Neural cell (in vitro differentiated cells): ENCODE measurements at regions not wholly inside any gene's neighbourhood (a gene's known extent, or its start where the extent isn't known, plus 50 kb on each side); places are given as distances from the start of the nearest gene placed in this dataset.
"Not testable (repeated sequence)": the region's sequence is repeated elsewhere in the genome, so short reads cannot be mapped to it uniquely, and the experiment has no call there.

Experiments used
- H2AFZ ChIP-seq: fragments of 200-600, 300-800 bp; sonication (generic), shearing (Covaris generic); 2 replicates; pipeline ENCODE4 v1.6.0; 2014; ENCODE audit warnings: low read depth, mild to moderate bottlenecking, antibody characterized with exemption, low read length, moderate library complexity
- H3F3A ChIP-seq: fragments of 200-600 bp; shearing (Covaris generic); 2 replicates; pipeline ENCODE4 v1.6.1; 2016; ENCODE audit warnings: mild to moderate bottlenecking, moderate library complexity, mixed read lengths, antibody characterized with exemption, low read length; ENCODE audit not compliant: insufficient read depth, poor library complexity, severe bottlenecking
- H3K27ac ChIP-seq: fragments of 200-600, 300-800 bp; sonication (generic), shearing (Covaris generic); 2 replicates; pipeline ENCODE4 v1.5.1; 2014; ENCODE audit warnings: mild to moderate bottlenecking, low read length, moderate library complexity
- H3K27me3 ChIP-seq: fragments of 300-800, 200-600 bp; sonication (generic), shearing (Covaris generic); 2 replicates; pipeline ENCODE4 v1.6.0; 2014; ENCODE audit warnings: mild to moderate bottlenecking, low read depth, low read length, moderate library complexity; ENCODE audit not compliant: insufficient read depth
- H3K36me3 ChIP-seq: fragments of 300-800, 200-600 bp; sonication (generic), shearing (Covaris generic); 2 replicates; pipeline ENCODE4 v1.5.1; 2014; ENCODE audit warnings: mild to moderate bottlenecking, antibody characterized with exemption, low read length, moderate library complexity; ENCODE audit not compliant: insufficient read depth
- H3K4me2 ChIP-seq: fragments of 300-800, 200-600 bp; sonication (generic), shearing (Covaris generic); 2 replicates; pipeline ENCODE4 v1.6.0; 2014; ENCODE audit warnings: mild to moderate bottlenecking, low read length
- H3K4me3 ChIP-seq: fragments of 300-800, 200-600 bp; sonication (generic), shearing (Covaris generic); 2 replicates; pipeline ENCODE4 v1.5.1; 2014; ENCODE audit warnings: mild to moderate bottlenecking, low read length, moderate library complexity
- H3K79me2 ChIP-seq: fragments of 200-600 bp; shearing (Covaris generic); replicated peaks from 2 replicates; pipeline ENCODE4 v1.6.0; 2014; ENCODE audit warnings: mild to moderate bottlenecking, low read length, moderate library complexity; ENCODE audit not compliant: insufficient read depth
- H3K9ac ChIP-seq: fragments of 300-800, 200-600 bp; sonication (generic), shearing (Covaris generic); 2 replicates; pipeline ENCODE4 v1.6.1; 2016; ENCODE audit warnings: mild to moderate bottlenecking, low read length, mixed read lengths
- H3K9me2 ChIP-seq: fragments of 200-600 bp; shearing (Covaris generic); 2 replicates; pipeline ENCODE4 v1.6.1; 2016; ENCODE audit warnings: mild to moderate bottlenecking, low read length, mixed read lengths; ENCODE audit not compliant: insufficient read depth
- H3K9me3 ChIP-seq: fragments of 200-600, 300-800 bp; sonication (generic), shearing (Covaris generic); 2 replicates; pipeline ENCODE4 v1.6.1; 2016; ENCODE audit warnings: mild to moderate bottlenecking, mixed run types, low read length, moderate library complexity, mixed read lengths
- H4K20me1 ChIP-seq: fragments of 200-600 bp; shearing (Covaris generic); 2 replicates; pipeline ENCODE4 v1.6.1; 2016; ENCODE audit warnings: mild to moderate bottlenecking, mixed run types; ENCODE audit not compliant: insufficient read depth
- EP300 ChIP-seq: fragments of 450-650 bp; conservative IDR thresholded peaks from 2 replicates; pipeline ENCODE4 v1.6.1; 2014; ENCODE audit warnings: antibody characterized with exemption, mild to moderate bottlenecking, moderate library complexity; ENCODE audit not compliant: poor library complexity, severe bottlenecking
- EZH2 ChIP-seq: fragments of 200-600, 300-800 bp; shearing (Covaris generic), sonication (generic); IDR thresholded peaks from 2 replicates; pipeline ENCODE4 v1.6.1; 2014; ENCODE audit warnings: antibody characterized with exemption, low read length, borderline replicate concordance, mild to moderate bottlenecking; ENCODE audit not compliant: insufficient read depth, poor library complexity, severe bottlenecking
- MXI1 ChIP-seq: fragments of 450-650 bp; conservative IDR thresholded peaks from 2 replicates; pipeline ENCODE4 v1.6.1; 2014; ENCODE audit warnings: antibody characterized with exemption, mild to moderate bottlenecking; ENCODE audit not compliant: poor library complexity, severe bottlenecking
- POLR2AphosphoS5 ChIP-seq: IDR thresholded peaks from 2 replicates; pipeline ENCODE4 v1.6.1; 2012
- RAD21 ChIP-seq: fragments of 450-650 bp; conservative IDR thresholded peaks from 2 replicates; pipeline ENCODE4 v1.6.1; 2014; ENCODE audit warnings: antibody characterized with exemption, mild to moderate bottlenecking, moderate library complexity
- REST ChIP-seq: IDR thresholded peaks from 2 replicates; pipeline ENCODE4 v1.6.1; 2012; ENCODE audit warnings: borderline replicate concordance
- SMC3 ChIP-seq: fragments of 450-650 bp; conservative IDR thresholded peaks from 2 replicates; pipeline ENCODE4 v1.6.1; 2014; ENCODE audit warnings: antibody characterized with exemption, mild to moderate bottlenecking, moderate library complexity; ENCODE audit not compliant: poor library complexity
- TAF1 ChIP-seq: IDR thresholded peaks from 2 replicates; pipeline ENCODE4 v1.6.1; 2012; ENCODE audit warnings: low read depth
- TF ChIP-seq, protein P1 (sequence below): fragments of 450-650 bp; IDR thresholded peaks from 2 replicates; pipeline ENCODE4 v1.5.1; 2014; ENCODE audit warnings: antibody characterized with exemption, mild to moderate bottlenecking, moderate library complexity; ENCODE audit not compliant: poor library complexity, severe bottlenecking

- H3K9me2 ChIP-seq: no peaks in the 10 kb centered on the region
- H3K79me2 ChIP-seq: no peaks in the 10 kb centered on the region
- TF ChIP-seq EP300 (no peak), MXI1 (no peak), SMC3 (no peak), REST (no peak), EZH2 (no peak)
- TF ChIP-seq, protein P1, sequence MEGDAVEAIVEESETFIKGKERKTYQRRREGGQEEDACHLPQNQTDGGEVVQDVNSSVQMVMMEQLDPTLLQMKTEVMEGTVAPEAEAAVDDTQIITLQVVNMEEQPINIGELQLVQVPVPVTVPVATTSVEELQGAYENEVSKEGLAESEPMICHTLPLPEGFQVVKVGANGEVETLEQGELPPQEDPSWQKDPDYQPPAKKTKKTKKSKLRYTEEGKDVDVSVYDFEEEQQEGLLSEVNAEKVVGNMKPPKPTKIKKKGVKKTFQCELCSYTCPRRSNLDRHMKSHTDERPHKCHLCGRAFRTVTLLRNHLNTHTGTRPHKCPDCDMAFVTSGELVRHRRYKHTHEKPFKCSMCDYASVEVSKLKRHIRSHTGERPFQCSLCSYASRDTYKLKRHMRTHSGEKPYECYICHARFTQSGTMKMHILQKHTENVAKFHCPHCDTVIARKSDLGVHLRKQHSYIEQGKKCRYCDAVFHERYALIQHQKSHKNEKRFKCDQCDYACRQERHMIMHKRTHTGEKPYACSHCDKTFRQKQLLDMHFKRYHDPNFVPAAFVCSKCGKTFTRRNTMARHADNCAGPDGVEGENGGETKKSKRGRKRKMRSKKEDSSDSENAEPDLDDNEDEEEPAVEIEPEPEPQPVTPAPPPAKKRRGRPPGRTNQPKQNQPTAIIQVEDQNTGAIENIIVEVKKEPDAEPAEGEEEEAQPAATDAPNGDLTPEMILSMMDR: no peak
- H3F3A ChIP-seq: no peaks in the 10 kb centered on the region
- no peaks in the 10 kb centered on the region for H4K20me1 ChIP-seq
- H3K36me3 ChIP-seq: no peaks in the 10 kb centered on the region
- H3K27ac ChIP-seq: no peak overlapping the region
- no peaks in the 10 kb centered on the region for H3K27me3 ChIP-seq
- H3K9ac ChIP-seq: no peak overlapping the region
- no peak overlapping the region for H3K4me3 ChIP-seq
- no peak overlapping the region for H3K4me2 ChIP-seq
- H2AFZ ChIP-seq: no peak overlapping the region
- H3K9me3 ChIP-seq: no peaks in the 10 kb centered on the region
Measured at GRCh38 chr5:157942595-157942994, 83.7 kb upstream of the CLINT1 start.

- H3K9me3 ChIP-seq: no peaks in the 10 kb centered on the region
- no peaks in the 10 kb centered on the region for H3K36me3 ChIP-seq
- H3K27me3 ChIP-seq: no peaks in the 10 kb centered on the region
- no peak overlapping the region for H2AFZ ChIP-seq
- H4K20me1 ChIP-seq: no peaks in the 10 kb centered on the region
- no peaks in the 10 kb centered on the region for H3K9me2 ChIP-seq
- no peak overlapping the region for H3K9ac ChIP-seq
- H3K79me2 ChIP-seq: no peaks in the 10 kb centered on the region
- no peak overlapping the region for H3K27ac ChIP-seq
- H3F3A ChIP-seq: no peaks in the 10 kb centered on the region
- TF ChIP-seq EZH2 (no peak), REST (no peak), TAF1 (no peak), RAD21 (no peak), EP300 (no peak), SMC3 (no peak), POLR2AphosphoS5 (no peak), MXI1 (no peak)
- TF ChIP-seq, protein P1: no peak
- H3K4me2 ChIP-seq: no peak overlapping the region
- no peak overlapping the region for H3K4me3 ChIP-seq
Measured at GRCh38 chr5:157941616-157942015, 82.7 kb upstream of the CLINT1 start.

DNA sequence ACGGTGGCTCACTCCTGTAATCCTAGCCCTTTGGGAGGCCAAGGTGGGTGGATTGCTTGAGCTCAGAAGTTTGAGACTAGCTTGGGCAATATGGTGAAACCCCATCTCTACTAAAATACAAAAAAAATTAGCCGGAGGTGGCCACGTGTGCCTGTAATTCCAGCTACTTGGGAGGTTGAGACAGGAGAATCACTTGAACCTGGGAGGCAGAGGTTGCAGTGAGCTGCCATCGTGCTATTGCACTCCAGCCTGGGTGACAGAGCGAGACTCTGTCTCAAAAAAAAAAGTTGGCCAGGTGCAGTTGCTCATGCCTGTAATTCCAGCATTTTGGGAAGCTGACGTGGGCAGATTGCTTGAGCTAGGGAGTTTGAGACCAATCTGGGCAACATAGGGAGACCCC is 79.2 kb upstream of the CLINT1 start:
- H3K27ac ChIP-seq, H3K4me2 ChIP-seq, H2AFZ ChIP-seq, H3K36me3 ChIP-seq, H3F3A ChIP-seq, H3K9ac ChIP-seq, H3K79me2 ChIP-seq, H3K4me3 ChIP-seq, H3K9me3 ChIP-seq, H3K27me3 ChIP-seq, H4K20me1 ChIP-seq, H3K9me2 ChIP-seq: not testable (repeated sequence)
